HL-60 (cell line): ENCODE measurements at regions not wholly inside any gene's neighbourhood (a gene's known extent, or its start where the extent isn't known, plus 50 kb on each side); places are given as distances from the start of the nearest gene placed in this dataset.

Experiments used
- DNase-seq, 2 experiments: peaks; one replicate each; pipeline ENCODE4 v3.0.0-alpha.2; 2010 to 2020; ENCODE audit warnings: low read depth in 1 of 2, low spot score in 1 of 2
- H3K27ac ChIP-seq: fragments of 250-450 bp; sonication (Bioruptor Pico); replicated peaks from 2 replicates; pipeline ENCODE4 v1.5.1; 2020; ENCODE audit warnings: mild to moderate bottlenecking, moderate library complexity
- H3K27me3 ChIP-seq: fragments of 250-450 bp; sonication (Bioruptor Pico); 2 replicates; pipeline ENCODE4 v1.5.1; 2021; ENCODE audit warnings: mild to moderate bottlenecking, moderate library complexity; ENCODE audit not compliant: insufficient read depth, poor library complexity, severe bottlenecking
- H3K4me3 ChIP-seq: replicated peaks from 2 replicates; pipeline ENCODE4 v1.5.1; 2011; ENCODE audit warnings: mild to moderate bottlenecking, control low read depth, low read length; ENCODE audit not compliant: insufficient read depth
- GABPA ChIP-seq: IDR thresholded peaks from 2 replicates; pipeline ENCODE4 v1.6.1; 2012; ENCODE audit warnings: low read depth
- POLR2AphosphoS5 ChIP-seq: IDR thresholded peaks from 2 replicates; pipeline ENCODE4 v1.6.1; 2012; ENCODE audit warnings: low read depth
- SPI1 ChIP-seq: IDR thresholded peaks from 2 replicates; pipeline ENCODE4 v1.6.1; 2012; ENCODE audit warnings: low read depth, mild to moderate bottlenecking, borderline replicate concordance
- TF ChIP-seq, protein P1 (sequence below): IDR thresholded peaks from one replicate; pipeline ENCODE4 v1.5.1; 2011; ENCODE audit warnings: low read length, control low read depth, inconsistent platforms; ENCODE audit not compliant: insufficient read depth
- TF ChIP-seq, protein P2 (sequence below): IDR thresholded peaks from 2 replicates; pipeline ENCODE4 v1.6.1; 2012; ENCODE audit warnings: low read depth; ENCODE audit not compliant: insufficient replicate concordance

DNA sequence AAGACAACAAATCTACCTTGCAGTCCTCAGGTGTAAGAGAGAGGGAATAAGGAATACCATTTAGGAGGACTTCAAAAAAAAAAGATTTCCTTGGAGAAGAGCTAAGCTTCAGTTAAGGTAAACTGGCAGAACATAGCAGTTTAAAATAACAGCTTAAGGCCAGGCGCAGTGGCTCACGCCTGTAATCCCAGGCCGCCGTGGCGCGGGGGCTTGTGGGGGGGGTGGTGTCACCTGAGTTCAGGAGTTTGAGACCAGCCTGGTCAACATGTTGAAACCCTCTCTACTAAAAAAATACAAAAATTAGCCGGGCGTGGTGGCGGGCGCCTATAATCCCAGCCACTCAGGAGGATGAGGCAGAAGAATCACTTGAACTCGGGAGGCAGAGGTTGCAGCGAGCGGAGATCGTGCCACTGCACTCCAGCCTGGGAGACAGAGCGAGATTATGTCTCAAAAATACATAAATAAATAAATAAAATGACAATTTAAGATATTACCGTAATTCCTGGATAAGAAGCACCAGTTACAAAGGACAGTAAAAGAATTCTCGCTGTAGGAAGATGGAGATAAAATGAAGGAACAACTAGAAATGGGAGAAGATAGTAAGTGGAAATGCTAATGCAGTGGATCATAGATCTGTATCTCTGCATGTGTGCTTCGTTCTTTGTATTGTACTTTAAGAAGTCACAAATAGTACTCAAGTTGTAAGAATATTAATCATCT, 1140.2 kb downstream of the NCAM2 start:
- Histone ChIP-seq H3K27me3 (no peaks in the 10 kb centered on the region), H3K27ac (no peak overlapping the region), H3K4me3 (no peak overlapping the region)
- no peak for DNase-seq
- TF ChIP-seq SPI1 (no peak), GABPA (no peak), POLR2AphosphoS5 (no peak)
- TF ChIP-seq, protein P1, sequence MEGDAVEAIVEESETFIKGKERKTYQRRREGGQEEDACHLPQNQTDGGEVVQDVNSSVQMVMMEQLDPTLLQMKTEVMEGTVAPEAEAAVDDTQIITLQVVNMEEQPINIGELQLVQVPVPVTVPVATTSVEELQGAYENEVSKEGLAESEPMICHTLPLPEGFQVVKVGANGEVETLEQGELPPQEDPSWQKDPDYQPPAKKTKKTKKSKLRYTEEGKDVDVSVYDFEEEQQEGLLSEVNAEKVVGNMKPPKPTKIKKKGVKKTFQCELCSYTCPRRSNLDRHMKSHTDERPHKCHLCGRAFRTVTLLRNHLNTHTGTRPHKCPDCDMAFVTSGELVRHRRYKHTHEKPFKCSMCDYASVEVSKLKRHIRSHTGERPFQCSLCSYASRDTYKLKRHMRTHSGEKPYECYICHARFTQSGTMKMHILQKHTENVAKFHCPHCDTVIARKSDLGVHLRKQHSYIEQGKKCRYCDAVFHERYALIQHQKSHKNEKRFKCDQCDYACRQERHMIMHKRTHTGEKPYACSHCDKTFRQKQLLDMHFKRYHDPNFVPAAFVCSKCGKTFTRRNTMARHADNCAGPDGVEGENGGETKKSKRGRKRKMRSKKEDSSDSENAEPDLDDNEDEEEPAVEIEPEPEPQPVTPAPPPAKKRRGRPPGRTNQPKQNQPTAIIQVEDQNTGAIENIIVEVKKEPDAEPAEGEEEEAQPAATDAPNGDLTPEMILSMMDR, result no peak
- TF ChIP-seq, protein P2, sequence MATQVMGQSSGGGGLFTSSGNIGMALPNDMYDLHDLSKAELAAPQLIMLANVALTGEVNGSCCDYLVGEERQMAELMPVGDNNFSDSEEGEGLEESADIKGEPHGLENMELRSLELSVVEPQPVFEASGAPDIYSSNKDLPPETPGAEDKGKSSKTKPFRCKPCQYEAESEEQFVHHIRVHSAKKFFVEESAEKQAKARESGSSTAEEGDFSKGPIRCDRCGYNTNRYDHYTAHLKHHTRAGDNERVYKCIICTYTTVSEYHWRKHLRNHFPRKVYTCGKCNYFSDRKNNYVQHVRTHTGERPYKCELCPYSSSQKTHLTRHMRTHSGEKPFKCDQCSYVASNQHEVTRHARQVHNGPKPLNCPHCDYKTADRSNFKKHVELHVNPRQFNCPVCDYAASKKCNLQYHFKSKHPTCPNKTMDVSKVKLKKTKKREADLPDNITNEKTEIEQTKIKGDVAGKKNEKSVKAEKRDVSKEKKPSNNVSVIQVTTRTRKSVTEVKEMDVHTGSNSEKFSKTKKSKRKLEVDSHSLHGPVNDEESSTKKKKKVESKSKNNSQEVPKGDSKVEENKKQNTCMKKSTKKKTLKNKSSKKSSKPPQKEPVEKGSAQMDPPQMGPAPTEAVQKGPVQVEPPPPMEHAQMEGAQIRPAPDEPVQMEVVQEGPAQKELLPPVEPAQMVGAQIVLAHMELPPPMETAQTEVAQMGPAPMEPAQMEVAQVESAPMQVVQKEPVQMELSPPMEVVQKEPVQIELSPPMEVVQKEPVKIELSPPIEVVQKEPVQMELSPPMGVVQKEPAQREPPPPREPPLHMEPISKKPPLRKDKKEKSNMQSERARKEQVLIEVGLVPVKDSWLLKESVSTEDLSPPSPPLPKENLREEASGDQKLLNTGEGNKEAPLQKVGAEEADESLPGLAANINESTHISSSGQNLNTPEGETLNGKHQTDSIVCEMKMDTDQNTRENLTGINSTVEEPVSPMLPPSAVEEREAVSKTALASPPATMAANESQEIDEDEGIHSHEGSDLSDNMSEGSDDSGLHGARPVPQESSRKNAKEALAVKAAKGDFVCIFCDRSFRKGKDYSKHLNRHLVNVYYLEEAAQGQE, result no peak

DNA sequence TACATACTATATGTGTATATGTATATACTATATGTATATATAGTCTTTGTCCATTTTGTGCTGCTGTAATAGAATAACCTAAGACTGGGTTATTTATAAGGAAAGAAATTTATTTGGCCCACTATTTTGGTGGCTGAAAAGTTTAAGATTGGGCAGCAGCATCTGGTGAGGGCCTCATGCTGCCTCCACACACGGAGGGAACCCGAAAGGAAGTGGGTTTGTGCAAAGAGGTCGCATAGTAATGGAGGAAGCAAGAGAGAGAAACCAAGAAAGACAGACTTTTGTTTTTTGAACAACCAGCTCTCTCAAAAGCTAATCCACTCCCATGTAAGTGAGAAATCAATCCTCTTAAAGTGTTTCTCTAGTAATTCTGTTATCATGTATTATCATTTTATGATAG, 1147.3 kb downstream of the NCAM2 start:
- Histone ChIP-seq H3K4me3 (no peak overlapping the region), H3K27me3 (no peaks in the 10 kb centered on the region), H3K27ac (no peak overlapping the region)
- TF ChIP-seq POLR2AphosphoS5, result no peak
- TF ChIP-seq GABPA, result no peak
- TF ChIP-seq, protein P2, result no peak
- TF ChIP-seq, protein P1, result no peak
- no peak for TF ChIP-seq SPI1
- no peak for DNase-seq

DNA sequence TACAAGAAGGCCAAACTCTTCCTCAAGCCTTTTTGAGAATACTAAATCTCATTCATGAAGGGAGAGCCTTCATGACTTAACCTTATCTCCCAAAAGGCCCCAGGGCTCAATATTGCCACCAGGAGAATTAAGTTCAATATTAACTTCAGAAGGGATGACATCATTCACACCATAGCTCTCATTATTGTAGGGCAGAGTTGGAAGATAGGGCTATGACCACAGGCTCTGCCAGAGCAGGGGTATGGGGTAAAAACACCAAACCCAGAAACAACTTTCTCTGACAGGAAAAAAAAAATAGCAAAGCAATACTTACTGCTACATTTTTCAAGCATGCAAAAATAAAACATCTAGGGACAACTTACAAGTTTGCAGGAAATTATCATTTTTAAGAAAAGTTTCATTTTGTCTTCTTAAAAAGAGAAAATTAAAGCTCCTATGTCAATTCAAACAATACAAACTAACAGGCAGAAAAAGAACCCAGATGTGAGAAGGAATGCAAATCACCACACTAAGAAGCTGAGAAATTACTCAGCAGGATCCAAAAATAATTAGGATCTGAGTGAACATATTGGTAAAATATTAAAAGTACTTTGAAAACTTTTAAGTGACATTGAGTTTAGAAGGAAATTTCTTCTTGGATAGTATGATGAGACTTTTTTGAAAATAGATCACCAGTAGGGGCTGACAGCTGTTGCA, 1156.5 kb downstream of the NCAM2 start:
- H3K27me3 ChIP-seq, result no peaks in the 10 kb centered on the region
- H3K4me3 ChIP-seq, result no peak overlapping the region
- TF ChIP-seq POLR2AphosphoS5 (no peak), SPI1 (no peak), GABPA (no peak)
- TF ChIP-seq, protein P2, result no peak
- TF ChIP-seq, protein P1, result no peak
- no peak for DNase-seq
- no peak overlapping the region for H3K27ac ChIP-seq
